Suprapubic skin (tissue), 4 donors: ENCODE measurements at regions not wholly inside any gene's neighbourhood (a gene's known extent, or its start where the extent isn't known, plus 50 kb on each side); places are given as distances from the start of the nearest gene placed in this dataset.

Experiments
- CTCF ChIP-seq, 2 donors: fragments of 200-600 bp in 1 of 2; fragments of 450-650 bp in 1 of 2; sonication (generic) in 1 of 2; IDR thresholded peaks; one replicate each; pipeline ENCODE4 v1.5.1; 2016 to 2019; ENCODE audit warnings: antibody characterized with exemption in 2 of 2, mild to moderate bottlenecking in 1 of 2, moderate library complexity in 1 of 2
- EP300 ChIP-seq: sonication (generic); formaldehyde crosslinking; IDR thresholded peaks from one replicate; pipeline ENCODE4 v1.6.1; 2017; ENCODE audit warnings: antibody characterized with exemption
- POLR2A ChIP-seq, 2 donors: fragments of 450-650 bp; IDR thresholded peaks; one replicate each; pipeline ENCODE4 v1.6.1; 2017; ENCODE audit warnings: antibody characterized with exemption in 2 of 2, mild to moderate bottlenecking in 2 of 2, moderate library complexity in 2 of 2
- POLR2AphosphoS5 ChIP-seq, 3 donors: sonication (generic); formaldehyde crosslinking; IDR thresholded peaks; one replicate each; pipeline ENCODE4 v1.6.1; 2017; ENCODE audit warnings: antibody characterized with exemption in 3 of 3

DNA sequence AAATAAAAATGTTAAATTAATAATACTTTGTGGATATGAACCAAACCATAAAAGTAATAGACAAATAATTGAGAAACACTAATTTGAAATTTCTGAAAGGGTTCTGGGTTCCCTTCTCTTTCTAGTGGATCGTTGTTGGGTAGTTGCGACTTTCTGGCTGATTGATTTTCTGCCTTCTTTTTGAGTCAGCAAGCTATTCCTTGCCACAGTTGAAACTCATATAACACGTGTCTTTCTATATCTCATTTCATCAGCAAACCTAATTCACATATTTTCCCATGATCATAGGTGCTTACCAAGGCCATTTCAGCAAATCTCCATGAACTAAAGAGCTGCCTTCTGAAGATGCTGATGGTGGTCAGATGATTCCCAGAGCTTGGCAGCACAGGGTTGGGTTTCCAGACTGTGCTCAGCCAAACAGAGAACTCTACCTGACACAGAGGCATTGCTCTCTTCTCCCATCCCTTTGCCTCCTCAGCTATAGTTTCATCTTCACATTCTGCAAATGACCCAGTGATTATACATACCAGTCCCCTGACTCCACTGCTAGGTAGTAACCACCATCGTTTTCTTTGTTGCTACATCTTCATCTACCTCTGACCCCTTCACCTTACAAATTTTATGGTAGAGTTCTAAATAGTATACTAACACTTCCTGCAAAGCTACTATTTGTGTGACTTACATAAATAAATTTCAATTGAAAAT, 383.9 kb upstream of the DPH6 start:
- TF ChIP-seq POLR2AphosphoS5 (IDR thresholded peaks at IDR 0.05) (no peak), CTCF (IDR thresholded peaks at IDR 0.05) (no peak), EP300 (no peak), POLR2A (IDR thresholded peaks at IDR 0.05) (no peak)
